ENCODE measurements at regions not wholly inside any gene's neighbourhood (a gene's known extent, or its start where the extent isn't known, plus 50 kb on each side); places are given as distances from the start of the nearest gene placed in this dataset.

DNA sequence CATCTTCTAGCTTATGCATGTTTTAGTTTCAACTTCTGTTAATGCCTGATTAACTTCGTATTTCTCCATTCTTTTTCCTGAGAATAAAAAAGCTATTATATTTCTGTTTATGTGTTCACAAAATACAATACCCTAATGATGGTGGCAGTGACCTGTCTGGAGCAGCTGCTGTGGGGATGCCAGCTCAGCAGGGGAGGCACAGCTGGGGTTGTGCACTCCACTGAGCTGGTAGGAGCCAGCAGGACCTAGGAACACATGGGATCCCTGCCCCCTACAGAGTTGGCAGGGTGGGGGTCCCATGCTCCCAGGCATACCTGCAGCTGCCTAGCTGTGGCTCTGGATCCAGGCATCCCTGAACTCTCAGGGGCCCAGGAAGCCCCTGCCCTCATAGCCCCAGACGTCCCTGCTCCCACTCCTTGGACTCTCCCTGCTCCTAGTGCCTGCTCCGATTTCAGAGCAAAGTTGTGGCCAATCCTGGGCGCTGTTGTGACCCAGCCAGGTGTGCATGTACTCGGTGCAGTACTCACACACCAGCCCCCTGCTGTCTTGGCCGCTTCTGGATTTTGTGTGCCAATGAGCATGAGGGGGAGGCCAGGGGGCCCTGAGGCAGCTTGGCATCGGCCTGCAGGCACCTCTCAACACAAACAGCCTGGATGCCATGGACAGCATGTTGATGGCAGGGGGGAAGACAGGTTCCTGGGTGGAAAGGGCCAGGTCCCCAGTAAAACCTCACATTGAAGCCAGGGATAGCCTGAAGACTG is 546.0 kb downstream of the ZNF804A start:
- no peaks in the 10 kb centered on the region for H3K36me3 Mint-ChIP-seq
- H2AFZ ChIP-seq (ENCODE audit: insufficient read depth, low read depth, low read length, poor library complexity, severe bottlenecking): no peak overlapping the region
- H3K9me3 ChIP-seq (replicated peaks in 1 of 2; ENCODE audit: control insufficient read depth in 1 of 2, insufficient read depth in 1 of 2, low read length in 2 of 2): peaks cover 5 to 23% of the 10 kb centered on the region in 2 donors
- H3K27me3 ChIP-seq (ENCODE audit: control insufficient read depth in 2 of 2, insufficient read depth in 2 of 2, low read length in 2 of 2): no peaks in the 10 kb centered on the region
- H3K4me1 ChIP-seq (ENCODE audit: control insufficient read depth in 1 of 2, insufficient read depth in 2 of 2, low read length in 2 of 2): no peaks in the 10 kb centered on the region
- no peak overlapping the region for H3K4me2 ChIP-seq (replicated peaks; ENCODE audit: extremely low read depth, low read length, poor library complexity, severe bottlenecking)
- WGBS (ENCODE audit: insufficient coverage): 90% methylated on average over 3 of the region's 7 CpGs
- peaks cover 0 to 7% (median 3%) of the 10 kb centered on the region in 7 donors for H3K9me3 Mint-ChIP-seq
- TF ChIP-seq, protein P1, sequence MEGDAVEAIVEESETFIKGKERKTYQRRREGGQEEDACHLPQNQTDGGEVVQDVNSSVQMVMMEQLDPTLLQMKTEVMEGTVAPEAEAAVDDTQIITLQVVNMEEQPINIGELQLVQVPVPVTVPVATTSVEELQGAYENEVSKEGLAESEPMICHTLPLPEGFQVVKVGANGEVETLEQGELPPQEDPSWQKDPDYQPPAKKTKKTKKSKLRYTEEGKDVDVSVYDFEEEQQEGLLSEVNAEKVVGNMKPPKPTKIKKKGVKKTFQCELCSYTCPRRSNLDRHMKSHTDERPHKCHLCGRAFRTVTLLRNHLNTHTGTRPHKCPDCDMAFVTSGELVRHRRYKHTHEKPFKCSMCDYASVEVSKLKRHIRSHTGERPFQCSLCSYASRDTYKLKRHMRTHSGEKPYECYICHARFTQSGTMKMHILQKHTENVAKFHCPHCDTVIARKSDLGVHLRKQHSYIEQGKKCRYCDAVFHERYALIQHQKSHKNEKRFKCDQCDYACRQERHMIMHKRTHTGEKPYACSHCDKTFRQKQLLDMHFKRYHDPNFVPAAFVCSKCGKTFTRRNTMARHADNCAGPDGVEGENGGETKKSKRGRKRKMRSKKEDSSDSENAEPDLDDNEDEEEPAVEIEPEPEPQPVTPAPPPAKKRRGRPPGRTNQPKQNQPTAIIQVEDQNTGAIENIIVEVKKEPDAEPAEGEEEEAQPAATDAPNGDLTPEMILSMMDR (IDR thresholded peaks at IDR 0.05): no peak
- no peaks in the 10 kb centered on the region for H3K36me3 ChIP-seq (replicated peaks in 1 of 2; ENCODE audit: control insufficient read depth in 1 of 2, insufficient read depth in 2 of 2, low read length in 2 of 2)
- no peaks in the 10 kb centered on the region for H4K20me1 ChIP-seq (ENCODE audit: insufficient read depth, low read length)
- H3K79me2 ChIP-seq (ENCODE audit: insufficient read depth, low read length): no peaks in the 10 kb centered on the region
- H3K27ac ChIP-seq (ENCODE audit: low read depth in 1 of 2, low read length in 2 of 2): no peak overlapping the region
- no peaks in the 10 kb centered on the region for H3K4me1 Mint-ChIP-seq
- H3K9ac ChIP-seq (ENCODE audit: insufficient read depth, low read length, poor library complexity, severe bottlenecking): no peak overlapping the region
- H3K4me3 Mint-ChIP-seq: no peak overlapping the region
- no peak for DNase-seq
- H3K4me3 ChIP-seq (replicated peaks in 1 of 3; ENCODE audit: low read depth in 2 of 3, low read length in 3 of 3): no peak overlapping the region
- H3K27ac Mint-ChIP-seq: no peak overlapping the region
- peaks cover 0 to 2% (median 0%) of the 10 kb centered on the region in 3 donors for H3K27me3 Mint-ChIP-seq (ENCODE audit: low read depth in 3 of 3)
- intact Hi-C loops (cut with micrococcal nuclease): no loop called here

GRCh38 chr2:185145316-185146121 is 547.2 kb downstream of the ZNF804A start:
- no peaks in the 10 kb centered on the region for H3K27me3 Mint-ChIP-seq (ENCODE audit: low read depth in 3 of 3)
- H4K20me1 ChIP-seq (ENCODE audit: insufficient read depth, low read length): no peaks in the 10 kb centered on the region

More at GRCh38 chr2:185145316-185146121, 547.2 kb downstream of the ZNF804A start:
- no peaks in the 10 kb centered on the region for H3K79me2 ChIP-seq (ENCODE audit: insufficient read depth, low read length)
- H2AFZ ChIP-seq (ENCODE audit: insufficient read depth, low read depth, low read length, poor library complexity, severe bottlenecking): no peak overlapping the region
- Mint-ChIP-seq H3K27ac (no peak overlapping the region), H3K36me3 (no peaks in the 10 kb centered on the region), H3K4me1 (no peaks in the 10 kb centered on the region), H3K4me3 (no peak overlapping the region), H3K9me3 (peaks cover 0 to 5% (median 2%) of the 10 kb centered on the region in 7 donors)
- intact Hi-C loops (cut with micrococcal nuclease): no loop called here
- peaks cover 0 to 17% of the 10 kb centered on the region in 2 donors for H3K9me3 ChIP-seq (replicated peaks in 1 of 2; ENCODE audit: control insufficient read depth in 1 of 2, insufficient read depth in 1 of 2, low read length in 2 of 2)
- H3K27me3 ChIP-seq (ENCODE audit: control insufficient read depth in 2 of 2, insufficient read depth in 2 of 2, low read length in 2 of 2): no peaks in the 10 kb centered on the region
- H3K4me1 ChIP-seq (ENCODE audit: control insufficient read depth in 1 of 2, insufficient read depth in 2 of 2, low read length in 2 of 2): no peaks in the 10 kb centered on the region
- no peaks in the 10 kb centered on the region for H3K36me3 ChIP-seq (replicated peaks in 1 of 2; ENCODE audit: control insufficient read depth in 1 of 2, insufficient read depth in 2 of 2, low read length in 2 of 2)
- H3K27ac ChIP-seq (ENCODE audit: low read depth in 1 of 2, low read length in 2 of 2): no peak overlapping the region
- TF ChIP-seq, protein P1 (IDR thresholded peaks at IDR 0.05): no peak
- H3K4me3 ChIP-seq (replicated peaks in 1 of 3; ENCODE audit: low read depth in 2 of 3, low read length in 3 of 3): no peak overlapping the region
- DNase-seq: no peak
- no peak overlapping the region for H3K9ac ChIP-seq (ENCODE audit: insufficient read depth, low read length, poor library complexity, severe bottlenecking)
- no peak overlapping the region for H3K4me2 ChIP-seq (replicated peaks; ENCODE audit: extremely low read depth, low read length, poor library complexity, severe bottlenecking)
- WGBS (ENCODE audit: insufficient coverage): 89% methylated on average over 10 of the region's 11 CpGs
